ENCODE measurements at regions not wholly inside any gene's neighbourhood (a gene's known extent, or its start where the extent isn't known, plus 50 kb on each side); places are given as distances from the start of the nearest gene placed in this dataset.

GRCh38 chr13:89688918-89689317 is 1658.6 kb upstream of the MIR17HG start:
- TF ChIP-seq POLR2AphosphoS5 (IDR thresholded peaks at IDR 0.05; ENCODE audit: borderline replicate concordance, low read depth, low read length) (no peak), EZH2 (IDR thresholded peaks at IDR 0.05) (no peak), FOXP2 (optimal IDR thresholded peaks at IDR 0.05; ENCODE audit: control extremely low read depth, extremely low read length, insufficient read depth) (no peak)
